OCI-LY3 (cell line): ENCODE measurements at regions not wholly inside any gene's neighbourhood (a gene's known extent, or its start where the extent isn't known, plus 50 kb on each side); places are given as distances from the start of the nearest gene placed in this dataset.

ENCODE experiments used
- CTCF ChIP-seq: fragments of 200-600, 300-600 bp; sonication (generic); IDR thresholded peaks from 2 replicates; pipeline ENCODE4 v1.5.1; 2014; ENCODE audit warnings: antibody characterized with exemption, low read length, low read depth
- EZH2phosphoT487 ChIP-seq: fragments of 200-600 bp; shearing (Covaris generic); IDR thresholded peaks from 2 replicates; pipeline ENCODE4 v1.6.1; 2018; ENCODE audit warnings: antibody characterized with exemption, mixed run types, low read depth

GRCh38 chr2:224099861-224100643 lies 61.0 kb upstream of the SERPINE2 start:
- TF ChIP-seq CTCF, result no peak
- no peak for TF ChIP-seq EZH2phosphoT487
